ENCODE measurements at regions not wholly inside any gene's neighbourhood (a gene's known extent, or its start where the extent isn't known, plus 50 kb on each side); places are given as distances from the start of the nearest gene placed in this dataset.

- TF ChIP-seq POLR2A (IDR thresholded peaks at IDR 0.05; ENCODE audit: low read length) (no peak), GATA1 (IDR thresholded peaks at IDR 0.05; ENCODE audit: low read depth, low read length) (no peak)
Measured at GRCh38 chr2:217387776-217388387, 528.0 kb upstream of the TNP1 start.
